Sigmoid colon (tissue), 3 donors: ENCODE measurements at regions not wholly inside any gene's neighbourhood (a gene's known extent, or its start where the extent isn't known, plus 50 kb on each side); places are given as distances from the start of the nearest gene placed in this dataset.

ENCODE experiments used
- CTCF ChIP-seq, 4 experiments: fragments of 450-650 bp in 3 of 4; fragments of 200-600 bp in 1 of 4; IDR thresholded peaks; one replicate each; pipeline ENCODE4 v1.5.1; 2016 to 2019; ENCODE audit warnings: antibody characterized with exemption in 4 of 4, mild to moderate bottlenecking in 3 of 4, moderate library complexity in 2 of 4
- POLR2A ChIP-seq, 2 donors: fragments of 450-650 bp; IDR thresholded peaks; one replicate each; pipeline ENCODE4 v1.6.1; 2016; ENCODE audit warnings: antibody characterized with exemption in 2 of 2, mild to moderate bottlenecking in 2 of 2, moderate library complexity in 2 of 2

GRCh38 chr1:181858135-181858534 is 203.4 kb downstream of the ZNF648 start:
- TF ChIP-seq CTCF (IDR thresholded peaks at IDR 0.05) = no peak
- no peak for TF ChIP-seq POLR2A (IDR thresholded peaks at IDR 0.05)
